ENCODE measurements at regions not wholly inside any gene's neighbourhood (a gene's known extent, or its start where the extent isn't known, plus 50 kb on each side); places are given as distances from the start of the nearest gene placed in this dataset.

GRCh38 chr2:237259201-237259600, 154.8 kb downstream of the COL6A3 start:
- TF ChIP-seq EP300 (IDR thresholded peaks at IDR 0.05; ENCODE audit: borderline replicate concordance in 1 of 2, low read depth in 1 of 2, low read length in 1 of 2) (no peak), TEAD4 (IDR thresholded peaks at IDR 0.05; ENCODE audit: borderline replicate concordance, insufficient read depth) (no peak), MEF2A (IDR thresholded peaks at IDR 0.05; ENCODE audit: borderline replicate concordance, low read depth) (no peak), CHD2 (IDR thresholded peaks at IDR 0.05; ENCODE audit: low read length, partially characterized antibody) (no peak), TAF1 (IDR thresholded peaks at IDR 0.05; ENCODE audit: borderline replicate concordance, low read depth, low read length) (no peak), ZBTB33 (IDR thresholded peaks at IDR 0.05; ENCODE audit: borderline replicate concordance, low read depth) (no peak), RFX5 (IDR thresholded peaks at IDR 0.05; ENCODE audit: low read length) (no peak)
- TF ChIP-seq, protein P1, sequence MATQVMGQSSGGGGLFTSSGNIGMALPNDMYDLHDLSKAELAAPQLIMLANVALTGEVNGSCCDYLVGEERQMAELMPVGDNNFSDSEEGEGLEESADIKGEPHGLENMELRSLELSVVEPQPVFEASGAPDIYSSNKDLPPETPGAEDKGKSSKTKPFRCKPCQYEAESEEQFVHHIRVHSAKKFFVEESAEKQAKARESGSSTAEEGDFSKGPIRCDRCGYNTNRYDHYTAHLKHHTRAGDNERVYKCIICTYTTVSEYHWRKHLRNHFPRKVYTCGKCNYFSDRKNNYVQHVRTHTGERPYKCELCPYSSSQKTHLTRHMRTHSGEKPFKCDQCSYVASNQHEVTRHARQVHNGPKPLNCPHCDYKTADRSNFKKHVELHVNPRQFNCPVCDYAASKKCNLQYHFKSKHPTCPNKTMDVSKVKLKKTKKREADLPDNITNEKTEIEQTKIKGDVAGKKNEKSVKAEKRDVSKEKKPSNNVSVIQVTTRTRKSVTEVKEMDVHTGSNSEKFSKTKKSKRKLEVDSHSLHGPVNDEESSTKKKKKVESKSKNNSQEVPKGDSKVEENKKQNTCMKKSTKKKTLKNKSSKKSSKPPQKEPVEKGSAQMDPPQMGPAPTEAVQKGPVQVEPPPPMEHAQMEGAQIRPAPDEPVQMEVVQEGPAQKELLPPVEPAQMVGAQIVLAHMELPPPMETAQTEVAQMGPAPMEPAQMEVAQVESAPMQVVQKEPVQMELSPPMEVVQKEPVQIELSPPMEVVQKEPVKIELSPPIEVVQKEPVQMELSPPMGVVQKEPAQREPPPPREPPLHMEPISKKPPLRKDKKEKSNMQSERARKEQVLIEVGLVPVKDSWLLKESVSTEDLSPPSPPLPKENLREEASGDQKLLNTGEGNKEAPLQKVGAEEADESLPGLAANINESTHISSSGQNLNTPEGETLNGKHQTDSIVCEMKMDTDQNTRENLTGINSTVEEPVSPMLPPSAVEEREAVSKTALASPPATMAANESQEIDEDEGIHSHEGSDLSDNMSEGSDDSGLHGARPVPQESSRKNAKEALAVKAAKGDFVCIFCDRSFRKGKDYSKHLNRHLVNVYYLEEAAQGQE (IDR thresholded peaks at IDR 0.05; ENCODE audit: low read depth, low read length): no peak
